Activated CD4-positive, alpha-beta T cell treated with anti-CD3 and anti-CD28 coated beads for 24 hours (primary cell): ENCODE measurements at regions not wholly inside any gene's neighbourhood (a gene's known extent, or its start where the extent isn't known, plus 50 kb on each side); places are given as distances from the start of the nearest gene placed in this dataset.
"Not testable (repeated sequence)": the region's sequence is repeated elsewhere in the genome, so short reads cannot be mapped to it uniquely, and the experiment has no call there.

Experiments used
- DNase-seq, 2 donors: peaks; one replicate each; pipeline ENCODE4 v3.0.0-alpha.2; 2020; ENCODE audit warnings: low read depth in 2 of 2

GRCh38 chr17:68780596-68780995, 174.6 kb downstream of the ABCA8 start:
- no peak for DNase-seq

GRCh38 chr17:68778726-68779125, 176.5 kb downstream of the ABCA8 start:
- no peak for DNase-seq

GRCh38 chr17:68777856-68778694, 176.9 kb upstream of the FAM20A start:
- no peak for DNase-seq

- DNase-seq, result no peak
Measured at GRCh38 chr17:68777243-68777855, 176.2 kb upstream of the FAM20A start.

GRCh38 chr17:68776451-68776850, 175.3 kb upstream of the FAM20A start:
- no peak for DNase-seq

- no peak for DNase-seq
Measured at GRCh38 chr17:68775969-68776368, 174.8 kb upstream of the FAM20A start.

GRCh38 chr17:68775318-68775717, 174.2 kb upstream of the FAM20A start:
- DNase-seq, result no peak

- no peak for DNase-seq
Measured at GRCh38 chr17:68771867-68772515, 170.8 kb upstream of the FAM20A start.

GRCh38 chr17:68768804-68769203, 167.6 kb upstream of the FAM20A start:
- DNase-seq, result no peak

- no peak for DNase-seq
Measured at GRCh38 chr17:68766640-68767039, 165.5 kb upstream of the FAM20A start.

- no peak for DNase-seq
Measured at GRCh38 chr17:68763562-68763961, 162.4 kb upstream of the FAM20A start.

- DNase-seq, result no peak
Measured at GRCh38 chr17:68762911-68763310, 161.7 kb upstream of the FAM20A start.

GRCh38 chr17:68760141-68760475, 158.9 kb upstream of the FAM20A start:
- DNase-seq, result no peak

GRCh38 chr17:68759343-68760140, 158.4 kb upstream of the FAM20A start:
- DNase-seq, result peak; percentile 18 to 37

GRCh38 chr17:68759002-68759342, 157.8 kb upstream of the FAM20A start:
- no peak for DNase-seq

GRCh38 chr17:68757866-68758757, 156.9 kb upstream of the FAM20A start:
- DNase-seq, result not testable (repeated sequence)

GRCh38 chr17:68753985-68754769, 153.0 kb upstream of the FAM20A start:
- DNase-seq, result no peak

- no peak for DNase-seq
Measured at GRCh38 chr17:68750208-68750562, 149.0 kb upstream of the FAM20A start.

GRCh38 chr17:68749349-68750207, 148.4 kb upstream of the FAM20A start:
- DNase-seq, result no peak

- DNase-seq, result no peak
Measured at GRCh38 chr17:68748381-68748780, 147.2 kb upstream of the FAM20A start.
